ENCODE measurements at regions not wholly inside any gene's neighbourhood (a gene's known extent, or its start where the extent isn't known, plus 50 kb on each side); places are given as distances from the start of the nearest gene placed in this dataset.

GRCh38 chr10:37566332-37566731, 291.1 kb downstream of the ZNF248 start:
- TF ChIP-seq CTCF (IDR thresholded peaks at IDR 0.05; ENCODE audit: low read depth, low read length, missing input control) (no peak), JUND (IDR thresholded peaks at IDR 0.05) (no peak)
- TF ChIP-seq, protein P1, sequence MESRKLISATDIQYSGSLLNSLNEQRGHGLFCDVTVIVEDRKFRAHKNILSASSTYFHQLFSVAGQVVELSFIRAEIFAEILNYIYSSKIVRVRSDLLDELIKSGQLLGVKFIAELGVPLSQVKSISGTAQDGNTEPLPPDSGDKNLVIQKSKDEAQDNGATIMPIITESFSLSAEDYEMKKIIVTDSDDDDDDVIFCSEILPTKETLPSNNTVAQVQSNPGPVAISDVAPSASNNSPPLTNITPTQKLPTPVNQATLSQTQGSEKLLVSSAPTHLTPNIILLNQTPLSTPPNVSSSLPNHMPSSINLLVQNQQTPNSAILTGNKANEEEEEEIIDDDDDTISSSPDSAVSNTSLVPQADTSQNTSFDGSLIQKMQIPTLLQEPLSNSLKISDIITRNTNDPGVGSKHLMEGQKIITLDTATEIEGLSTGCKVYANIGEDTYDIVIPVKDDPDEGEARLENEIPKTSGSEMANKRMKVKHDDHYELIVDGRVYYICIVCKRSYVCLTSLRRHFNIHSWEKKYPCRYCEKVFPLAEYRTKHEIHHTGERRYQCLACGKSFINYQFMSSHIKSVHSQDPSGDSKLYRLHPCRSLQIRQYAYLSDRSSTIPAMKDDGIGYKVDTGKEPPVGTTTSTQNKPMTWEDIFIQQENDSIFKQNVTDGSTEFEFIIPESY (IDR thresholded peaks at IDR 0.05), result no peak
- TF ChIP-seq, protein P2, sequence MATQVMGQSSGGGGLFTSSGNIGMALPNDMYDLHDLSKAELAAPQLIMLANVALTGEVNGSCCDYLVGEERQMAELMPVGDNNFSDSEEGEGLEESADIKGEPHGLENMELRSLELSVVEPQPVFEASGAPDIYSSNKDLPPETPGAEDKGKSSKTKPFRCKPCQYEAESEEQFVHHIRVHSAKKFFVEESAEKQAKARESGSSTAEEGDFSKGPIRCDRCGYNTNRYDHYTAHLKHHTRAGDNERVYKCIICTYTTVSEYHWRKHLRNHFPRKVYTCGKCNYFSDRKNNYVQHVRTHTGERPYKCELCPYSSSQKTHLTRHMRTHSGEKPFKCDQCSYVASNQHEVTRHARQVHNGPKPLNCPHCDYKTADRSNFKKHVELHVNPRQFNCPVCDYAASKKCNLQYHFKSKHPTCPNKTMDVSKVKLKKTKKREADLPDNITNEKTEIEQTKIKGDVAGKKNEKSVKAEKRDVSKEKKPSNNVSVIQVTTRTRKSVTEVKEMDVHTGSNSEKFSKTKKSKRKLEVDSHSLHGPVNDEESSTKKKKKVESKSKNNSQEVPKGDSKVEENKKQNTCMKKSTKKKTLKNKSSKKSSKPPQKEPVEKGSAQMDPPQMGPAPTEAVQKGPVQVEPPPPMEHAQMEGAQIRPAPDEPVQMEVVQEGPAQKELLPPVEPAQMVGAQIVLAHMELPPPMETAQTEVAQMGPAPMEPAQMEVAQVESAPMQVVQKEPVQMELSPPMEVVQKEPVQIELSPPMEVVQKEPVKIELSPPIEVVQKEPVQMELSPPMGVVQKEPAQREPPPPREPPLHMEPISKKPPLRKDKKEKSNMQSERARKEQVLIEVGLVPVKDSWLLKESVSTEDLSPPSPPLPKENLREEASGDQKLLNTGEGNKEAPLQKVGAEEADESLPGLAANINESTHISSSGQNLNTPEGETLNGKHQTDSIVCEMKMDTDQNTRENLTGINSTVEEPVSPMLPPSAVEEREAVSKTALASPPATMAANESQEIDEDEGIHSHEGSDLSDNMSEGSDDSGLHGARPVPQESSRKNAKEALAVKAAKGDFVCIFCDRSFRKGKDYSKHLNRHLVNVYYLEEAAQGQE (IDR thresholded peaks at IDR 0.05), result no peak

Data from liver (tissue), 3 donors.